IMR-90 (cell line): ENCODE measurements at regions not wholly inside any gene's neighbourhood (a gene's known extent, or its start where the extent isn't known, plus 50 kb on each side); places are given as distances from the start of the nearest gene placed in this dataset.

Experiments used
- ATAC-seq: fragments of 200-7000 bp; cut with Tn5 transposase; 2 replicates; pipeline ENCODE4 v1.9.1; 2020; ENCODE audit warnings: low read depth, mild to moderate bottlenecking, moderate library complexity
- BruUV-seq: library from RNA; stranded (reverse); fragments of 400-500 nt; replicated peaks from 2 replicates; lab custom pipeline; 2021; lab: Mats Ljungman, UMichigan
- CTCF ChIA-PET: fragments of 300-600 bp; formaldehyde crosslinking; extraction: SDS; loops from one replicate; lab custom pipeline; 2021; ENCODE audit warnings: antibody characterized with exemption; lab: Yijun Ruan, JAX
- POLR2A ChIA-PET: fragments of 300-600 bp; sonication (Branson Sonifier 250); formaldehyde crosslinking; loops from one replicate; lab custom pipeline; 2022; ENCODE audit warnings: antibody characterized with exemption; ENCODE audit not compliant: unreplicated experiment; lab: Charles Lee
- DNase-seq: peaks from one replicate; pipeline ENCODE4 v3.0.0; 2013
- H2AFZ ChIP-seq: replicated peaks from 2 replicates; pipeline ENCODE3; 2013; ENCODE audit warnings: low read length, mild to moderate bottlenecking; ENCODE audit not compliant: poor library complexity
- H2AK5ac ChIP-seq: 2 replicates; pipeline ENCODE4 v1.6.1; 2013; ENCODE audit warnings: low read depth, low read length, inconsistent platforms
- H2AK9ac ChIP-seq: replicated peaks from 2 replicates; pipeline ENCODE3; 2013; ENCODE audit warnings: mild to moderate bottlenecking, low read depth, low read length, moderate library complexity; ENCODE audit not compliant: poor library complexity
- H2BK120ac ChIP-seq: 2 replicates; pipeline ENCODE4 v1.6.1; 2013; ENCODE audit warnings: low read depth, low read length, inconsistent platforms
- H2BK15ac ChIP-seq: 3 replicates; pipeline ENCODE4 v1.6.1; 2013; ENCODE audit warnings: low read depth, low read length, inconsistent platforms
- H2BK20ac ChIP-seq: 2 replicates; pipeline ENCODE4 v1.6.1; 2013; ENCODE audit warnings: low read depth, mild to moderate bottlenecking, inconsistent platforms, low read length, moderate library complexity
- H2BK5ac ChIP-seq: 2 replicates; pipeline ENCODE4 v1.6.1; 2013; ENCODE audit warnings: mild to moderate bottlenecking, low read depth, low read length, inconsistent platforms; ENCODE audit not compliant: poor library complexity, severe bottlenecking
- H3K14ac ChIP-seq: replicated peaks from 2 replicates; pipeline ENCODE4 v1.6.1; 2013; ENCODE audit warnings: low read depth, low read length, inconsistent platforms
- H3K18ac ChIP-seq: 2 replicates; pipeline ENCODE4 v1.6.1; 2013; ENCODE audit warnings: low read depth, low read length, control low read depth
- H3K23ac ChIP-seq: 2 replicates; pipeline ENCODE4 v1.6.1; 2013; ENCODE audit warnings: low read depth, low read length, inconsistent platforms
- H3K27ac ChIP-seq: 2 replicates; pipeline ENCODE4 v1.5.1; 2013; ENCODE audit warnings: mild to moderate bottlenecking, control low read depth, low read length; ENCODE audit not compliant: insufficient read depth
- H3K27me3 ChIP-seq: 2 replicates; pipeline ENCODE4 v1.6.1; 2013; ENCODE audit warnings: low read length; ENCODE audit not compliant: control insufficient read depth, insufficient read depth
- H3K36me3 ChIP-seq: 2 replicates; pipeline ENCODE4 v1.6.1; 2013; ENCODE audit warnings: low read length, mixed read lengths; ENCODE audit not compliant: control insufficient read depth, insufficient read depth
- H3K4ac ChIP-seq: 2 replicates; pipeline ENCODE4 v1.6.1; 2013; ENCODE audit warnings: low read depth, low read length, inconsistent platforms
- H3K4me1 ChIP-seq: 2 replicates; pipeline ENCODE4 v1.6.1; 2013; ENCODE audit warnings: low read length, mixed read lengths; ENCODE audit not compliant: control insufficient read depth, insufficient read depth
- H3K4me2 ChIP-seq: 2 replicates; pipeline ENCODE4 v1.6.1; 2013; ENCODE audit warnings: low read depth, mild to moderate bottlenecking, control low read depth, low read length, moderate library complexity
- H3K4me3 ChIP-seq: 2 replicates; pipeline ENCODE4 v1.5.1; 2013; ENCODE audit warnings: low read depth, mild to moderate bottlenecking, control low read depth, low read length, moderate library complexity; ENCODE audit not compliant: insufficient read depth
- H3K56ac ChIP-seq: 2 replicates; pipeline ENCODE4 v1.6.1; 2013; ENCODE audit warnings: low read length, inconsistent platforms; ENCODE audit not compliant: insufficient read depth; ENCODE audit errors: extremely low read depth
- H3K79me1 ChIP-seq, 2 experiments: 2 replicates each; pipeline ENCODE4 v1.6.1; 2013; ENCODE audit warnings: low read length in 2 of 2, inconsistent platforms in 1 of 2, low read depth in 1 of 2
- H3K9ac ChIP-seq: 2 replicates; pipeline ENCODE4 v1.6.1; 2013; ENCODE audit warnings: low read depth, low read length, control low read depth
- H3K9me1 ChIP-seq: 2 replicates; pipeline ENCODE4 v1.6.1; 2013; ENCODE audit warnings: low read length, inconsistent platforms; ENCODE audit not compliant: insufficient read depth
- H3K9me3 ChIP-seq: 2 replicates; pipeline ENCODE4 v1.6.1; 2013; ENCODE audit warnings: low read length; ENCODE audit not compliant: control insufficient read depth, insufficient read depth
- H4K20me1 ChIP-seq: 2 replicates; pipeline ENCODE4 v1.6.1; 2013; ENCODE audit warnings: low read length, inconsistent platforms; ENCODE audit not compliant: insufficient read depth
- H4K5ac ChIP-seq: 2 replicates; pipeline ENCODE4 v1.6.1; 2013; ENCODE audit warnings: mild to moderate bottlenecking, low read depth, low read length, control low read depth
- H4K8ac ChIP-seq, 2 experiments: 2 replicates each; pipeline ENCODE4 v1.6.1; 2013; ENCODE audit warnings: low read depth in 2 of 2, low read length in 2 of 2, control low read depth in 1 of 2, inconsistent platforms in 1 of 2
- H4K91ac ChIP-seq: 2 replicates; pipeline ENCODE4 v1.6.1; 2013; ENCODE audit warnings: low read depth, low read length, inconsistent platforms; ENCODE audit not compliant: insufficient read depth
- BHLHE40 ChIP-seq: fragments of 150-350 bp; IDR thresholded peaks from 2 replicates; pipeline ENCODE4 v1.6.1; 2016; ENCODE audit warnings: mild to moderate bottlenecking, low read depth, low read length
- CEBPB ChIP-seq: IDR thresholded peaks from 2 replicates; pipeline ENCODE4 v1.6.1; 2012; ENCODE audit warnings: low read depth, low read length, improper control_type of control experiment
- CHD1 ChIP-seq: IDR thresholded peaks from 2 replicates; pipeline ENCODE4 v1.6.1; 2012; ENCODE audit warnings: low read depth, low read length, improper control_type of control experiment
- FOS ChIP-seq: fragments of 150-350 bp; IDR thresholded peaks from 2 replicates; pipeline ENCODE4 v1.6.1; 2016; ENCODE audit warnings: low read depth, low read length
- MAFK ChIP-seq: IDR thresholded peaks from 2 replicates; pipeline ENCODE4 v1.6.1; 2012; ENCODE audit warnings: low read depth, low read length, improper control_type of control experiment
- MAZ ChIP-seq: IDR thresholded peaks from 2 replicates; pipeline ENCODE4 v1.6.1; 2012; ENCODE audit warnings: low read depth, mild to moderate bottlenecking, low read length, improper control_type of control experiment, moderate library complexity, borderline replicate concordance
- MXI1 ChIP-seq: IDR thresholded peaks from 2 replicates; pipeline ENCODE4 v1.6.1; 2012; ENCODE audit warnings: low read depth, mild to moderate bottlenecking, low read length, moderate library complexity, borderline replicate concordance
- NFE2L2 ChIP-seq: fragments of 150-350 bp; IDR thresholded peaks from 2 replicates; pipeline ENCODE4 v1.6.1; 2016; ENCODE audit warnings: low read depth, mild to moderate bottlenecking, low read length
- POLR2A ChIP-seq: IDR thresholded peaks from 2 replicates; pipeline ENCODE4 v1.6.1; 2012; ENCODE audit warnings: mild to moderate bottlenecking, low read depth, low read length
- RAD21 ChIP-seq: IDR thresholded peaks from 2 replicates; pipeline ENCODE4 v1.6.1; 2012; ENCODE audit warnings: low read length, improper control_type of control experiment
- RCOR1 ChIP-seq: IDR thresholded peaks from 2 replicates; pipeline ENCODE4 v1.6.1; 2012; ENCODE audit warnings: mild to moderate bottlenecking, low read length, improper control_type of control experiment; ENCODE audit not compliant: insufficient replicate concordance
- RFX5 ChIP-seq: IDR thresholded peaks from 2 replicates; pipeline ENCODE4 v1.8.0; 2012; ENCODE audit warnings: low read depth, mild to moderate bottlenecking, low read length, moderate library complexity
- SMC3 ChIP-seq: fragments of 150-350 bp; IDR thresholded peaks from 2 replicates; pipeline ENCODE4 v1.6.1; 2016; ENCODE audit warnings: low read depth, mild to moderate bottlenecking, antibody characterized with exemption, low read length, moderate library complexity
- WGBS, 2 experiments: methylation state at CpG; one replicate each; pipeline versions ENCODE4 v1.1.5 to v1.1.7; 2013; ENCODE audit warnings: missing lambda C conversion rate in 2 of 2; ENCODE audit not compliant: insufficient read length in 1 of 2; ENCODE audit errors: extremely low coverage in 2 of 2; 5-methylcytosine and 5-hydroxymethylcytosine counted together
- dilution Hi-C: fragments of 300-500 bp; cut with HindIII; formaldehyde crosslinking; loops from one replicate; pipeline ENCODE4 v1.14.3; 2018; ENCODE audit warnings: low sequenced_read_pairs; ENCODE audit not compliant: unreplicated experiment
- in situ Hi-C: fragments of 300-500 bp; cut with MboI; formaldehyde crosslinking; loops from 3 replicates; pipeline ENCODE4 v1.14.3; 2019; ENCODE audit warnings: low sequenced_read_pairs, inconsistent platforms, mixed read lengths
- intact Hi-C: fragments of 100-400 bp; cut with micrococcal nuclease; formaldehyde crosslinking; loops from 2 replicates; pipeline ENCODE4 v1.10.0; 2022
- TF ChIP-seq, protein P1 (sequence below): fragments of 150-350 bp; IDR thresholded peaks from 2 replicates; pipeline ENCODE4 v1.6.1; 2016; ENCODE audit warnings: low read depth, mild to moderate bottlenecking, low read length, moderate library complexity, borderline replicate concordance
- TF ChIP-seq, protein P2 (sequence below): conservative IDR thresholded peaks from 2 replicates; pipeline ENCODE4 v1.5.1; 2012; ENCODE audit warnings: mild to moderate bottlenecking, low read depth, low read length, improper control_type of control experiment
- TF ChIP-seq, protein P3 (sequence below): fragments of 150-350 bp; IDR thresholded peaks from 2 replicates; pipeline ENCODE4 v1.6.1; 2017; ENCODE audit warnings: mild to moderate bottlenecking, antibody characterized with exemption, low read length, low read depth

DNA sequence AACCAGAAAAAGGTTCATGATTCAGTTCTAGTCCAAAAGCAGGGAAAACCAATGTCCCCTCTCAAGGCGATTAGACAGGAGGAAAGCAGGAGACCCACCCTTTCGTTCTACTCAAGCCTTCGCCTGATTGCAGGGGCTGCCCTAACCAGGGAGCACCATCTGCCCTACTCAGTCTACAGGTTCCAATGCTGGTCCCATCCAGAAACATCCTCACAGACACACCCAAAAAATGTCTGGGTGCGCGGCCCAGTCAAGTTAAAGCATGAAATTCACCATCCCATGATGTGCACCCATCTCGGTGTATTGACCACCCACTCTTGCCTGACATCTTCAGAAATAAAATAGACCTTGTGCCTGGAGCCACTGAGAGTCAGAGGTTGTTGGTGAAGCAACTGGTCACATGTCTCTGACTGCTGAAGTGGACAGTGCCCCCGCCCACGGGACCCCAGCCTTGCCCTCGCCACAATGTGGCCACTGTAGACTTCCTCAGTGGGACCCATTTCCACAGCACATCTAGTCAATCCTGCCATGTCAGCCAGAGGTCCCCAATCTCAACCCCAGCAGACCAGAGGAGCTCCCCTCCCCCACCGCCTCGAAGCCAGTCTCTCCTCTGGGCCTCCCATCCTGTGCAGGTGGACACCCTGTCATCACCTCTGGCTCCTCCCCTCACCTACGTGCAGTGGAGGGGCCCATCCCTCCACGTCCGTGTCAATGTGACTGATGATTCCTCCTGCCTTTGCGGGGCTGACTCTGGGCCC is 116.3 kb upstream of the PPP2R2D start:
- H3K4me3 ChIP-seq, result no peak overlapping the region
- H3K9me3 ChIP-seq, result peaks cover 32% of the 10 kb centered on the region
- dilution Hi-C loops, result no loop called here
- no peak overlapping the region for H3K9ac ChIP-seq
- no peak overlapping the region for H3K4me2 ChIP-seq
- 34% methylated on average over 3 of the region's 15 CpGs; no CpG with 5 or more reads in 1 of the 2 experiments for WGBS, 2 experiments
- H4K5ac ChIP-seq, result no peak overlapping the region
- no peak overlapping the region for H3K4ac ChIP-seq
- intact Hi-C loops, result loop anchor here (5.0 kb wide), 1 partner anchor 1577 kb away; no protein-coding TSS in a partner anchor
- no peaks in the 10 kb centered on the region for H3K79me1 ChIP-seq
- H3K27me3 ChIP-seq, result no peaks in the 10 kb centered on the region
- no peak overlapping the region for H3K18ac ChIP-seq
- no peak for TF ChIP-seq FOS
- TF ChIP-seq MXI1, result no peak
- TF ChIP-seq, protein P1, sequence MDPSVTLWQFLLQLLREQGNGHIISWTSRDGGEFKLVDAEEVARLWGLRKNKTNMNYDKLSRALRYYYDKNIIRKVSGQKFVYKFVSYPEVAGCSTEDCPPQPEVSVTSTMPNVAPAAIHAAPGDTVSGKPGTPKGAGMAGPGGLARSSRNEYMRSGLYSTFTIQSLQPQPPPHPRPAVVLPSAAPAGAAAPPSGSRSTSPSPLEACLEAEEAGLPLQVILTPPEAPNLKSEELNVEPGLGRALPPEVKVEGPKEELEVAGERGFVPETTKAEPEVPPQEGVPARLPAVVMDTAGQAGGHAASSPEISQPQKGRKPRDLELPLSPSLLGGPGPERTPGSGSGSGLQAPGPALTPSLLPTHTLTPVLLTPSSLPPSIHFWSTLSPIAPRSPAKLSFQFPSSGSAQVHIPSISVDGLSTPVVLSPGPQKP, result no peak
- TF ChIP-seq CEBPB, result no peak
- TF ChIP-seq BHLHE40, result no peak
- TF ChIP-seq SMC3, result no peak
- TF ChIP-seq MAZ, result no peak
- no peak for TF ChIP-seq POLR2A
- TF ChIP-seq, protein P2, sequence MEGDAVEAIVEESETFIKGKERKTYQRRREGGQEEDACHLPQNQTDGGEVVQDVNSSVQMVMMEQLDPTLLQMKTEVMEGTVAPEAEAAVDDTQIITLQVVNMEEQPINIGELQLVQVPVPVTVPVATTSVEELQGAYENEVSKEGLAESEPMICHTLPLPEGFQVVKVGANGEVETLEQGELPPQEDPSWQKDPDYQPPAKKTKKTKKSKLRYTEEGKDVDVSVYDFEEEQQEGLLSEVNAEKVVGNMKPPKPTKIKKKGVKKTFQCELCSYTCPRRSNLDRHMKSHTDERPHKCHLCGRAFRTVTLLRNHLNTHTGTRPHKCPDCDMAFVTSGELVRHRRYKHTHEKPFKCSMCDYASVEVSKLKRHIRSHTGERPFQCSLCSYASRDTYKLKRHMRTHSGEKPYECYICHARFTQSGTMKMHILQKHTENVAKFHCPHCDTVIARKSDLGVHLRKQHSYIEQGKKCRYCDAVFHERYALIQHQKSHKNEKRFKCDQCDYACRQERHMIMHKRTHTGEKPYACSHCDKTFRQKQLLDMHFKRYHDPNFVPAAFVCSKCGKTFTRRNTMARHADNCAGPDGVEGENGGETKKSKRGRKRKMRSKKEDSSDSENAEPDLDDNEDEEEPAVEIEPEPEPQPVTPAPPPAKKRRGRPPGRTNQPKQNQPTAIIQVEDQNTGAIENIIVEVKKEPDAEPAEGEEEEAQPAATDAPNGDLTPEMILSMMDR, result no peak
- no peak for TF ChIP-seq RCOR1
- TF ChIP-seq CHD1, result no peak
- no peak for TF ChIP-seq MAFK
- TF ChIP-seq RFX5, result no peak
- no peak for TF ChIP-seq NFE2L2
- TF ChIP-seq, protein P3, sequence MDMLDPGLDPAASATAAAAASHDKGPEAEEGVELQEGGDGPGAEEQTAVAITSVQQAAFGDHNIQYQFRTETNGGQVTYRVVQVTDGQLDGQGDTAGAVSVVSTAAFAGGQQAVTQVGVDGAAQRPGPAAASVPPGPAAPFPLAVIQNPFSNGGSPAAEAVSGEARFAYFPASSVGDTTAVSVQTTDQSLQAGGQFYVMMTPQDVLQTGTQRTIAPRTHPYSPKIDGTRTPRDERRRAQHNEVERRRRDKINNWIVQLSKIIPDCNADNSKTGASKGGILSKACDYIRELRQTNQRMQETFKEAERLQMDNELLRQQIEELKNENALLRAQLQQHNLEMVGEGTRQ, result no peak
- TF ChIP-seq RAD21, result no peak
- no peak for DNase-seq
- H2BK15ac ChIP-seq, result no peak overlapping the region
- H3K14ac ChIP-seq, result no peak overlapping the region
- ChIA-PET POLR2A (no interaction called here), CTCF (no interaction called here)
- no peaks in the 10 kb centered on the region for H4K20me1 ChIP-seq
- no peak overlapping the region for H3K23ac ChIP-seq
- H3K36me3 ChIP-seq, result no peaks in the 10 kb centered on the region
- in situ Hi-C loops, result no loop called here
- H2AK9ac ChIP-seq, result no peak overlapping the region
- H2BK20ac ChIP-seq, result no peak overlapping the region
- ATAC-seq, result no peak
- H3K56ac ChIP-seq, result no peak overlapping the region
- no peak overlapping the region for H2BK120ac ChIP-seq
- H3K4me1 ChIP-seq, result no peaks in the 10 kb centered on the region
- H2BK5ac ChIP-seq, result no peak overlapping the region
- H4K91ac ChIP-seq, result no peak overlapping the region
- H3K27ac ChIP-seq, result no peak overlapping the region
- H2AFZ ChIP-seq, result no peak overlapping the region
- H2AK5ac ChIP-seq, result no peak overlapping the region
- BruUV-seq, result no TSS peak
- no peaks in the 10 kb centered on the region for H3K9me1 ChIP-seq
- H4K8ac ChIP-seq, result no peak overlapping the region
